PC-3 (cell line): ENCODE measurements at regions not wholly inside any gene's neighbourhood (a gene's known extent, or its start where the extent isn't known, plus 50 kb on each side); places are given as distances from the start of the nearest gene placed in this dataset.

ENCODE experiments used
- ATAC-seq: fragments of 200-7000 bp; cut with Tn5 transposase; 2 replicates; pipeline ENCODE4 v1.9.1; 2020; ENCODE audit warnings: mild to moderate bottlenecking, moderate library complexity
- BruUV-seq: library from RNA; stranded (reverse); fragments of 400-500 nt; replicated peaks from 2 replicates; lab custom pipeline; 2021; lab: Mats Ljungman, UMichigan
- CTCF ChIA-PET: fragments of 300-600 bp; sonication (Branson Sonifier 250); formaldehyde crosslinking; loops from one replicate; lab custom pipeline; 2022; ENCODE audit warnings: antibody characterized with exemption; lab: Charles Lee
- POLR2A ChIA-PET: fragments of 300-600 bp; sonication (Branson Sonifier 250); formaldehyde crosslinking; loops from one replicate; lab custom pipeline; 2022; ENCODE audit warnings: antibody characterized with exemption; ENCODE audit not compliant: unreplicated experiment; lab: Charles Lee
- DNase-seq: peaks from one replicate; pipeline ENCODE4 v3.0.0-alpha.2; 2015
- H2AFZ ChIP-seq: fragments of 300-600 bp; sonication (generic); 2 replicates; pipeline ENCODE4 v1.6.0; 2016; ENCODE audit warnings: antibody characterized with exemption, low read length
- H3F3A ChIP-seq: fragments of 300-600 bp; sonication (generic); one replicate; pipeline ENCODE4 v1.6.0; 2017; ENCODE audit warnings: antibody characterized with exemption, low read length, control low read depth, mild to moderate bottlenecking; ENCODE audit not compliant: unreplicated experiment
- H3K27ac ChIP-seq: fragments of 300-600 bp; sonication (generic); 2 replicates; pipeline ENCODE4 v1.5.1; 2016; ENCODE audit warnings: mild to moderate bottlenecking, low read length
- H3K27me3 ChIP-seq: fragments of 300-600 bp; sonication (generic); 2 replicates; pipeline ENCODE4 v1.6.1; 2016; ENCODE audit warnings: low read length, mixed read lengths
- H3K36me3 ChIP-seq: fragments of 300-600 bp; sonication (generic); 2 replicates; pipeline ENCODE4 v1.6.1; 2016; ENCODE audit warnings: low read depth, mixed run types, low read length, mixed read lengths
- H3K4me1 ChIP-seq: fragments of 300-600 bp; sonication (generic); 2 replicates; pipeline ENCODE4 v1.5.1; 2016; ENCODE audit warnings: low read length; ENCODE audit not compliant: insufficient read depth
- H3K4me2 ChIP-seq: fragments of 300-600 bp; sonication (generic); 2 replicates; pipeline ENCODE4 v1.6.0; 2016; ENCODE audit warnings: low read length
- H3K4me3 ChIP-seq: fragments of 300-600 bp; sonication (generic); 2 replicates; pipeline ENCODE4 v1.5.1; 2016; ENCODE audit warnings: mild to moderate bottlenecking, low read length, mixed read lengths
- H3K79me2 ChIP-seq: fragments of 300-600 bp; sonication (generic); 2 replicates; pipeline ENCODE4 v1.6.1; 2017; ENCODE audit warnings: low read length, mixed read lengths
- H3K9ac ChIP-seq: fragments of 300-600 bp; sonication (generic); 2 replicates; pipeline ENCODE4 v1.6.0; 2016; ENCODE audit warnings: mild to moderate bottlenecking, low read length
- H3K9me2 ChIP-seq: fragments of 300-600 bp; sonication (generic); replicated peaks from 2 replicates; pipeline ENCODE4 v1.6.1; 2016; ENCODE audit warnings: mixed run types, low read length, mixed read lengths
- H3K9me3 ChIP-seq: fragments of 300-600 bp; sonication (generic); 2 replicates; pipeline ENCODE4 v1.6.1; 2016; ENCODE audit warnings: low read length, mixed read lengths
- H4K20me1 ChIP-seq: fragments of 300-600 bp; sonication (generic); 2 replicates; pipeline ENCODE4 v1.6.1; 2016; ENCODE audit warnings: low read length, mixed read lengths
- EZH2 ChIP-seq: fragments of 300-600 bp; sonication (generic); IDR thresholded peaks from one replicate; pipeline ENCODE4 v1.6.1; 2017; ENCODE audit warnings: antibody characterized with exemption, mild to moderate bottlenecking, low read length; ENCODE audit not compliant: unreplicated experiment
- EZH2phosphoT487 ChIP-seq: fragments of 300-600 bp; sonication (generic); IDR thresholded peaks from 2 replicates; pipeline ENCODE4 v1.6.1; 2018; ENCODE audit warnings: mild to moderate bottlenecking, antibody characterized with exemption, low read length, borderline replicate concordance
- intact Hi-C: fragments of 100-400 bp; cut with micrococcal nuclease; formaldehyde crosslinking; loops from 2 replicates; pipeline ENCODE4 v1.9.0; 2023
- TF ChIP-seq, protein P1 (sequence below): fragments of 300-600 bp; sonication (generic); conservative IDR thresholded peaks from 2 replicates; pipeline ENCODE4 v1.5.1; 2017; ENCODE audit warnings: antibody characterized with exemption, low read depth, mild to moderate bottlenecking, low read length

DNA sequence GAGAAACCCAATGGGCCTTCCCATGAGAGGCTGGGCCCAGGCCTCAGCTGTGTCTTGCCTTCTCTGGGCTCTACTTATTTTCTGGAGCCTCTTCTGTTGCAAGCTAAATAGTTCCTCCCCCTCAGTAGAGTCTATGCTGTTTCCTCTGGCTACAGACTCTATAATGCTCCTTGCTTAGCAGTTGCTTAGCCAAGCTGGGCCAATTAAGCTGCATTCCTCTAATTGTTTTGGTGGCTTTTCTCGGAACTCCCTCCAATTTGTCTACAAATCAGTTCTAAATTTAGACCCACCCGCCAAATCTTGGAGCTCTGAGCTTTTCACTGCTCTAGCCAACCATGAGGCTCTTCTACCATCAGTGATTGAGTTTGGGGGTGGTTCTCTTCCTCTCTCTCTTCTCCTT is 302.7 kb upstream of the ASIC2 start:
- Histone ChIP-seq H2AFZ (no peak overlapping the region), H3K9me3 (no peaks in the 10 kb centered on the region), H3K4me2 (no peak overlapping the region), H3K79me2 (no peaks in the 10 kb centered on the region), H4K20me1 (no peaks in the 10 kb centered on the region), H3K4me3 (no peak overlapping the region), H3F3A (no peaks in the 10 kb centered on the region), H3K27ac (no peak overlapping the region), H3K9me2 (no peaks in the 10 kb centered on the region), H3K4me1 (no peaks in the 10 kb centered on the region), H3K36me3 (no peaks in the 10 kb centered on the region), H3K9ac (no peak overlapping the region), H3K27me3 (no peaks in the 10 kb centered on the region)
- TF ChIP-seq, protein P1, sequence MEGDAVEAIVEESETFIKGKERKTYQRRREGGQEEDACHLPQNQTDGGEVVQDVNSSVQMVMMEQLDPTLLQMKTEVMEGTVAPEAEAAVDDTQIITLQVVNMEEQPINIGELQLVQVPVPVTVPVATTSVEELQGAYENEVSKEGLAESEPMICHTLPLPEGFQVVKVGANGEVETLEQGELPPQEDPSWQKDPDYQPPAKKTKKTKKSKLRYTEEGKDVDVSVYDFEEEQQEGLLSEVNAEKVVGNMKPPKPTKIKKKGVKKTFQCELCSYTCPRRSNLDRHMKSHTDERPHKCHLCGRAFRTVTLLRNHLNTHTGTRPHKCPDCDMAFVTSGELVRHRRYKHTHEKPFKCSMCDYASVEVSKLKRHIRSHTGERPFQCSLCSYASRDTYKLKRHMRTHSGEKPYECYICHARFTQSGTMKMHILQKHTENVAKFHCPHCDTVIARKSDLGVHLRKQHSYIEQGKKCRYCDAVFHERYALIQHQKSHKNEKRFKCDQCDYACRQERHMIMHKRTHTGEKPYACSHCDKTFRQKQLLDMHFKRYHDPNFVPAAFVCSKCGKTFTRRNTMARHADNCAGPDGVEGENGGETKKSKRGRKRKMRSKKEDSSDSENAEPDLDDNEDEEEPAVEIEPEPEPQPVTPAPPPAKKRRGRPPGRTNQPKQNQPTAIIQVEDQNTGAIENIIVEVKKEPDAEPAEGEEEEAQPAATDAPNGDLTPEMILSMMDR, result no peak
- TF ChIP-seq EZH2 (no peak), EZH2phosphoT487 (no peak)
- ATAC-seq (no peak), DNase-seq (no peak)
- intact Hi-C loops, result no loop called here
- ChIA-PET CTCF (no interaction called here), POLR2A (no interaction called here)
- BruUV-seq, result no TSS peak

DNA sequence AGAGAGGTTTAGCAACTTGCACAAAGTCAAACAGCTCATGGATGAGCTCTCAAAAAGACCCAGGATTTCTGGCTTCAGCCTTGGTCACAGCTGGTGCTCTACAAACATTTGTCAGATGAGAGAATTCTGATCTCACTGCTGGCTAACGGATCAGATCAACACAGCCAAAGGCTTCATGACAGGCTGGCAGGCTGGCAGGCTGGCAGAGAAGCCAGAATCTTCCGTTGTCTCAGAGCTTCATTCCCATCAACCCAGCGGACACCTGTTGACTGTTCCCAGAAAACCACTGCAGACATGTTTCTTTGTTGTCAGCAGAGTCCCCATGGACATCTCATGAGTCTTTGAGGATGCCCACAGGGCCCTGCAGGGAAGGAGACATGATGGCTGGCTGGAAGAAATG is 303.8 kb upstream of the ASIC2 start:
- DNase-seq (no peak), ATAC-seq (no peak)
- Histone ChIP-seq H3K9me3 (no peaks in the 10 kb centered on the region), H3K9ac (no peak overlapping the region), H3K4me3 (no peak overlapping the region), H3K36me3 (no peaks in the 10 kb centered on the region), H3K4me2 (no peak overlapping the region), H3K27me3 (no peaks in the 10 kb centered on the region), H2AFZ (no peak overlapping the region), H3F3A (no peaks in the 10 kb centered on the region), H3K4me1 (no peaks in the 10 kb centered on the region), H4K20me1 (no peaks in the 10 kb centered on the region), H3K9me2 (no peaks in the 10 kb centered on the region), H3K79me2 (no peaks in the 10 kb centered on the region), H3K27ac (no peak overlapping the region)
- BruUV-seq, result no TSS peak
- TF ChIP-seq EZH2 (no peak), EZH2phosphoT487 (no peak)
- TF ChIP-seq, protein P1, result no peak
- ChIA-PET CTCF (no interaction called here), POLR2A (no interaction called here)
- intact Hi-C loops, result no loop called here

DNA sequence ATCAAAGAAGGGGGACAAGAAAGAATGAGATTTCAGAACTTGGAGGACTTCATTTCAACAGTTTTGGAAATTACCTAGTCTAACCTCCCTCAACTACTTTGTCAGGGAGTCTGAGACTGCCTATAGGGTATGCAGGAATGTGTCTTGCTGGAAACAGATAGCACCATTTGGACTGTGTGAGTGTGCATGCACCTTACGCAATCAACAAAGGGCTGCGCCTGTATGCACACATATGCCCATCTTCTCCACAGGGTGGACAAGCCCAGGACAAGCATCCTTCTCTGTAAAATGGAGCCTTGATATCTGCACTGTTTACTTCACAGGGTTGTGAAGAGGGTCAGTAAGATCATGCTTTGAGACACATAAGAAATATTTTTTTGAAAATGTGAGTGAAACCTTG is 305.7 kb upstream of the ASIC2 start:
- Histone ChIP-seq H3K4me1 (no peaks in the 10 kb centered on the region), H3K9me2 (no peaks in the 10 kb centered on the region), H4K20me1 (no peaks in the 10 kb centered on the region), H3K27ac (no peak overlapping the region), H3K27me3 (no peaks in the 10 kb centered on the region), H3K79me2 (no peaks in the 10 kb centered on the region), H3K4me2 (no peak overlapping the region), H3K9ac (no peak overlapping the region), H2AFZ (no peak overlapping the region), H3K4me3 (no peak overlapping the region), H3K9me3 (no peaks in the 10 kb centered on the region), H3K36me3 (no peaks in the 10 kb centered on the region), H3F3A (no peaks in the 10 kb centered on the region)
- ChIA-PET CTCF (no interaction called here), POLR2A (no interaction called here)
- DNase-seq (no peak), ATAC-seq (no peak)
- no TSS peak for BruUV-seq
- intact Hi-C loops, result no loop called here
- TF ChIP-seq, protein P1, result no peak
- no peak for TF ChIP-seq EZH2
- TF ChIP-seq EZH2phosphoT487, result no peak
